GM12878 (cell line): ENCODE measurements at regions not wholly inside any gene's neighbourhood (a gene's known extent, or its start where the extent isn't known, plus 50 kb on each side); places are given as distances from the start of the nearest gene placed in this dataset.

Experiments used
- ATAC-seq: fragments of 200-7000 bp; cut with Tn5 transposase; 3 replicates; pipeline ENCODE4 v1.9.1; 2020; ENCODE audit warnings: mild to moderate bottlenecking, moderate library complexity
- BruUV-seq: library from RNA; stranded (reverse); fragments of 400-500 nt; replicated peaks from 2 replicates; lab custom pipeline; 2021; lab: Mats Ljungman, UMichigan
- CTCF ChIA-PET: fragments of 300-600 bp; sonication (Branson Sonifier 250); formaldehyde crosslinking; extraction: SDS; loops from one replicate; lab custom pipeline; 2021; ENCODE audit warnings: inconsistent platforms; lab: Yijun Ruan, JAX
- POLR2A ChIA-PET: fragments of 350-600 bp; formaldehyde crosslinking; extraction: SDS; loops from one replicate; lab custom pipeline; 2021; ENCODE audit warnings: inconsistent platforms; lab: Charles Lee
- RAD21 ChIA-PET: fragments of 300-600 bp; sonication (Branson Sonifier 250); formaldehyde crosslinking; loops from one replicate; lab custom pipeline; 2023; ENCODE audit warnings: antibody characterized with exemption; ENCODE audit not compliant: unreplicated experiment; lab: Charles Lee
- SMC1A ChIA-PET: fragments of 300-600 bp; sonication (Branson Sonifier 250); formaldehyde crosslinking; loops from one replicate; lab custom pipeline; 2023; ENCODE audit not compliant: unreplicated experiment, uncharacterized antibody; lab: Charles Lee
- DNase-seq: peaks from one replicate; pipeline ENCODE4 v3.0.0-alpha.2; 2011; ENCODE audit warnings: low read depth, low spot score
- FAIRE-seq: peaks from 3 replicates; lab custom pipeline; 2011; peaks lifted over from hg19 to GRCh38; lab: Jason Lieb, UNC
- H2AFZ ChIP-seq: 2 replicates; pipeline ENCODE4 v1.6.0; 2011; ENCODE audit warnings: low read depth, low read length, control low read depth; ENCODE audit not compliant: control insufficient read depth
- H3K27ac ChIP-seq: 2 replicates; pipeline ENCODE4 v1.5.1; 2011; ENCODE audit warnings: control low read depth; ENCODE audit not compliant: control insufficient read depth, insufficient read depth
- H3K27me3 ChIP-seq, 2 experiments: replicated peaks in 1 of 2; 2 replicates each; pipeline versions ENCODE4 v1.6.0 to v1.6.1; 2011; ENCODE audit warnings: low read length in 1 of 2; ENCODE audit not compliant: control insufficient read depth in 2 of 2, insufficient read depth in 2 of 2
- H3K36me3 ChIP-seq, 2 experiments: 2 replicates each; pipeline ENCODE4 v1.5.1; 2011; ENCODE audit warnings: low read length in 1 of 2; ENCODE audit not compliant: control insufficient read depth in 2 of 2, insufficient read depth in 2 of 2
- H3K4me1 ChIP-seq: 2 replicates; pipeline ENCODE4 v1.6.1; 2011; ENCODE audit warnings: mild to moderate bottlenecking, low read length, moderate library complexity, mixed read lengths; ENCODE audit not compliant: control insufficient read depth, insufficient read depth
- H3K4me2 ChIP-seq: 2 replicates; pipeline ENCODE4 v1.6.0; 2011; ENCODE audit warnings: control low read depth; ENCODE audit not compliant: control insufficient read depth, insufficient read depth
- H3K4me3 ChIP-seq: fragments of 200-600 bp; sonication (generic); 2 replicates; pipeline ENCODE4 v1.5.1; 2016
- H3K79me2 ChIP-seq: 2 replicates; pipeline ENCODE4 v1.6.0; 2011; ENCODE audit warnings: low read length; ENCODE audit not compliant: control insufficient read depth, insufficient read depth
- H3K9ac ChIP-seq: 2 replicates; pipeline ENCODE4 v1.8.0; 2011; ENCODE audit warnings: low read length, control low read depth, mixed read lengths; ENCODE audit not compliant: control insufficient read depth, insufficient read depth
- H3K9me3 ChIP-seq: replicated peaks from 3 replicates; pipeline ENCODE4 v1.5.1; 2011; ENCODE audit warnings: mild to moderate bottlenecking, low read length; ENCODE audit not compliant: control insufficient read depth, insufficient read depth
- H4K20me1 ChIP-seq: 2 replicates; pipeline ENCODE4 v1.6.0; 2011; ENCODE audit not compliant: control insufficient read depth, insufficient read depth
- ASH2L ChIP-seq: fragments of 300-600, 200-600 bp; sonication (generic); IDR thresholded peaks from 2 replicates; pipeline ENCODE4 v1.6.1; 2017; ENCODE audit warnings: low read depth, mild to moderate bottlenecking, borderline replicate concordance
- CREM ChIP-seq: IDR thresholded peaks from 2 replicates; pipeline ENCODE4 v1.6.1; 2014; ENCODE audit warnings: antibody characterized with exemption, low read depth
- POLR2AphosphoS2 ChIP-seq: IDR thresholded peaks from 2 replicates; pipeline ENCODE4 v1.6.1; 2011; ENCODE audit warnings: low read depth, mild to moderate bottlenecking, low read length, improper control_type of control experiment, moderate library complexity
- PRDM15 ChIP-seq: fragments of 450-650 bp; formaldehyde crosslinking; IDR thresholded peaks from 2 replicates; pipeline ENCODE4 v1.4.0; 2020; ENCODE audit warnings: mild to moderate bottlenecking, moderate library complexity
- RAD21 ChIP-seq: IDR thresholded peaks from 2 replicates; pipeline ENCODE4 v1.6.1; 2011; ENCODE audit warnings: mild to moderate bottlenecking, low read depth, low read length, moderate library complexity; ENCODE audit not compliant: insufficient read depth
- SMC3 ChIP-seq: IDR thresholded peaks from 2 replicates; pipeline ENCODE4 v1.6.1; 2011; ENCODE audit warnings: low read length, improper control_type of control experiment, borderline replicate concordance
- STAT1 ChIP-seq: fragments of 450-650 bp; conservative IDR thresholded peaks from 2 replicates; pipeline ENCODE4 v1.6.1; 2014; ENCODE audit warnings: antibody characterized with exemption, mild to moderate bottlenecking
- WRNIP1 ChIP-seq: IDR thresholded peaks from 2 replicates; pipeline ENCODE4 v1.6.1; 2011; ENCODE audit warnings: low read depth, low read length, improper control_type of control experiment, borderline replicate concordance
- WGBS: methylation state at CpG from one replicate; pipeline ENCODE4 v1.1.6; 2016; ENCODE audit warnings: low lambda C conversion rate; ENCODE audit not compliant: insufficient replicate concordance, insufficient coverage; ENCODE audit errors: missing lambda C conversion rate; 5-methylcytosine and 5-hydroxymethylcytosine counted together
- in situ Hi-C: fragments of 300-500 bp; cut with MboI; formaldehyde crosslinking; loops from 9 replicates; pipeline ENCODE4 v1.14.3; 2018; ENCODE audit warnings: mixed read lengths
- intact Hi-C: fragments of 100-400 bp; cut with micrococcal nuclease; formaldehyde crosslinking; loops from one replicate; pipeline ENCODE4 v1.14.2; 2022; ENCODE audit not compliant: unreplicated experiment
- TF ChIP-seq, protein P1 (sequence below): fragments of 450-650 bp; IDR thresholded peaks from 2 replicates; pipeline ENCODE4 v1.6.1; 2016; ENCODE audit warnings: mild to moderate bottlenecking
- TF ChIP-seq, protein P2 (sequence below), 3 experiments: IDR thresholded peaks in 2 of 3; conservative IDR thresholded peaks in 1 of 3; 2 replicates each; pipeline ENCODE4 v1.5.1; 2011; ENCODE audit warnings: low read depth in 3 of 3, low read length in 3 of 3, mild to moderate bottlenecking in 3 of 3, control low read depth in 2 of 3, moderate library complexity in 2 of 3, inconsistent platforms in 1 of 3, mixed read lengths in 1 of 3; ENCODE audit not compliant: control insufficient read depth in 2 of 3, insufficient read depth in 1 of 3; ENCODE audit errors: extremely low read depth in 1 of 3
- TF ChIP-seq, protein P3 (sequence below): IDR thresholded peaks from 2 replicates; pipeline ENCODE4 v1.6.1; 2011; ENCODE audit warnings: mild to moderate bottlenecking, low read depth, low read length, moderate library complexity; ENCODE audit not compliant: insufficient replicate concordance

- TF ChIP-seq PRDM15 (CRISPR knock-in tag) (no peak), STAT1 (no peak), WRNIP1 (no peak), CREM (no peak), POLR2AphosphoS2 (no peak), ASH2L (no peak)
- TF ChIP-seq, protein P1, sequence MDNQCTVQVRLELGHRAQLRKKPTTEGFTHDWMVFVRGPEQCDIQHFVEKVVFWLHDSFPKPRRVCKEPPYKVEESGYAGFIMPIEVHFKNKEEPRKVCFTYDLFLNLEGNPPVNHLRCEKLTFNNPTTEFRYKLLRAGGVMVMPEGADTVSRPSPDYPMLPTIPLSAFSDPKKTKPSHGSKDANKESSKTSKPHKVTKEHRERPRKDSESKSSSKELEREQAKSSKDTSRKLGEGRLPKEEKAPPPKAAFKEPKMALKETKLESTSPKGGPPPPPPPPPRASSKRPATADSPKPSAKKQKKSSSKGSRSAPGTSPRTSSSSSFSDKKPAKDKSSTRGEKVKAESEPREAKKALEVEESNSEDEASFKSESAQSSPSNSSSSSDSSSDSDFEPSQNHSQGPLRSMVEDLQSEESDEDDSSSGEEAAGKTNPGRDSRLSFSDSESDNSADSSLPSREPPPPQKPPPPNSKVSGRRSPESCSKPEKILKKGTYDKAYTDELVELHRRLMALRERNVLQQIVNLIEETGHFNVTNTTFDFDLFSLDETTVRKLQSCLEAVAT = no peak
These were observed 109.9 kb upstream of the EPB41L4A start (continued) for GRCh38 chr5:112528928-112529327.

DNA sequence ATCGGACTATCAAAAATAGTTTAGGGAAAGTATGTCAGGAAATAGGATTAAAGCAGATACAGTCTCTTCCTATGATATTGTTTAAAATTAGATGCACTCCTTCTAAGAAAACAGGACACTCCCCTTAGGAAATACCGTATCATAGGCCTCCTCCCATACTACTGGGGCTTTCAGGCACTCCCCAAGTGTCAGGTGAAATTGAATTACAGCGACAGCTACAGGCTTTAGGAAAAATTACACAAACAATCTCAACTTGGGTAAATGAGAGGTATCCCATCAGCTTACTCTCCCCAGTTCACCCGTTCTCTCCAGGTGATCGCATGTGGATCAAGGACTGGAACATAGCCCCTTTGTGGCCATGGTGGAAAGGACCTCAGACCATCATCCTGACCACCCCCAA is 110.4 kb upstream of the EPB41L4A start:
- peak; percentile 23 for FAIRE-seq
- H3K9me3 ChIP-seq = peaks cover 2% of the 10 kb centered on the region; the same call in 2 of the 3 replicates
- no peak for DNase-seq
- no peaks in the 10 kb centered on the region; the same call in 1 of the 2 replicates for H3K79me2 ChIP-seq
- no peaks in the 10 kb centered on the region for H3K36me3 ChIP-seq
- TF ChIP-seq, protein P2, sequence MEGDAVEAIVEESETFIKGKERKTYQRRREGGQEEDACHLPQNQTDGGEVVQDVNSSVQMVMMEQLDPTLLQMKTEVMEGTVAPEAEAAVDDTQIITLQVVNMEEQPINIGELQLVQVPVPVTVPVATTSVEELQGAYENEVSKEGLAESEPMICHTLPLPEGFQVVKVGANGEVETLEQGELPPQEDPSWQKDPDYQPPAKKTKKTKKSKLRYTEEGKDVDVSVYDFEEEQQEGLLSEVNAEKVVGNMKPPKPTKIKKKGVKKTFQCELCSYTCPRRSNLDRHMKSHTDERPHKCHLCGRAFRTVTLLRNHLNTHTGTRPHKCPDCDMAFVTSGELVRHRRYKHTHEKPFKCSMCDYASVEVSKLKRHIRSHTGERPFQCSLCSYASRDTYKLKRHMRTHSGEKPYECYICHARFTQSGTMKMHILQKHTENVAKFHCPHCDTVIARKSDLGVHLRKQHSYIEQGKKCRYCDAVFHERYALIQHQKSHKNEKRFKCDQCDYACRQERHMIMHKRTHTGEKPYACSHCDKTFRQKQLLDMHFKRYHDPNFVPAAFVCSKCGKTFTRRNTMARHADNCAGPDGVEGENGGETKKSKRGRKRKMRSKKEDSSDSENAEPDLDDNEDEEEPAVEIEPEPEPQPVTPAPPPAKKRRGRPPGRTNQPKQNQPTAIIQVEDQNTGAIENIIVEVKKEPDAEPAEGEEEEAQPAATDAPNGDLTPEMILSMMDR (IDR thresholded peaks at IDR 0.05 in 2 of 3, conservative IDR thresholded peaks at IDR 0.05 in 1 of 3; ENCODE audit: control insufficient read depth in 2 of 3, extremely low read depth in 1 of 3, insufficient read depth in 1 of 3, low read depth in 3 of 3, low read length in 3 of 3) = peak; percentile 57 to 61 (median 58); a peak in 5 of 6 replicates
- no peak for TF ChIP-seq POLR2AphosphoS2
- TF ChIP-seq SMC3 = peak; percentile 46; the same call in 1 of the 2 replicates
- TF ChIP-seq, protein P3, sequence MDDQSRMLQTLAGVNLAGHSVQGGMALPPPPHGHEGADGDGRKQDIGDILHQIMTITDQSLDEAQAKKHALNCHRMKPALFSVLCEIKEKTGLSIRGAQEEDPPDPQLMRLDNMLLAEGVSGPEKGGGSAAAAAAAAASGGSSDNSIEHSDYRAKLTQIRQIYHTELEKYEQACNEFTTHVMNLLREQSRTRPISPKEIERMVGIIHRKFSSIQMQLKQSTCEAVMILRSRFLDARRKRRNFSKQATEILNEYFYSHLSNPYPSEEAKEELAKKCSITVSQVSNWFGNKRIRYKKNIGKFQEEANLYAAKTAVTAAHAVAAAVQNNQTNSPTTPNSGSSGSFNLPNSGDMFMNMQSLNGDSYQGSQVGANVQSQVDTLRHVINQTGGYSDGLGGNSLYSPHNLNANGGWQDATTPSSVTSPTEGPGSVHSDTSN = no peak
- TF ChIP-seq RAD21 = peak; percentile 65
- no peak overlapping the region for H3K4me2 ChIP-seq
- no peak overlapping the region for H2AFZ ChIP-seq
- POLR2A ChIA-PET = interaction anchor here (0.6 kb wide), 1 partner anchor 394 kb away, joined by 3 read pairs; no protein-coding TSS in a partner anchor
- SMC1A ChIA-PET = interaction anchor here (1.2 to 12.9 kb wide), 13 partner anchors 8 to 376 kb away, joined by 3 to 166 read pairs (median 8); partner anchors contain the start of gene EPB41L4A
- no peak overlapping the region for H3K9ac ChIP-seq
- RAD21 ChIA-PET = interaction anchor here (0.8 to 8.8 kb wide), 8 partner anchors 10 to 227 kb away, joined by 3 to 81 read pairs (median 8); no protein-coding TSS in a partner anchor
- in situ Hi-C loops = no loop called here
- H3K27ac ChIP-seq = no peak overlapping the region
- no TSS peak for BruUV-seq
- H3K4me1 ChIP-seq = peaks cover 26% of the 10 kb centered on the region
- no peaks in the 10 kb centered on the region for H3K27me3 ChIP-seq
- CTCF ChIA-PET = interaction anchor here (0.7 to 7.9 kb wide), 40 partner anchors 8 to 368 kb away, joined by 3 to 195 read pairs (median 5); partner anchors contain the start of gene EPB41L4A
- peak; percentile 71 for ATAC-seq
- no peak overlapping the region for H3K4me3 ChIP-seq
- WGBS = 26% methylated on average over 5 of the region's 5 CpGs
- intact Hi-C loops = loop anchor here (2.0 to 10.0 kb wide), 4 partner anchors 37 to 1015 kb away; partner anchors contain the start of gene STARD4
- H4K20me1 ChIP-seq = no peaks in the 10 kb centered on the region
